ENCODE measurements at regions not wholly inside any gene's neighbourhood (a gene's known extent, or its start where the extent isn't known, plus 50 kb on each side); places are given as distances from the start of the nearest gene placed in this dataset.

GRCh38 chr12:3354586-3354985 lies 136.4 kb upstream of the PRMT8 start:
- no peak overlapping the region for H3K4me3 Mint-ChIP-seq (ENCODE audit: low read depth)
- H3K4me1 Mint-ChIP-seq (ENCODE audit: low read depth) = no peaks in the 10 kb centered on the region
- no peak for DNase-seq (ENCODE audit: low spot score, unreplicated experiment)
- H3K9me3 Mint-ChIP-seq (ENCODE audit: low read depth) = no peaks in the 10 kb centered on the region
- H3K27me3 Mint-ChIP-seq = peaks cover 24% of the 10 kb centered on the region
- TF ChIP-seq, protein P1, sequence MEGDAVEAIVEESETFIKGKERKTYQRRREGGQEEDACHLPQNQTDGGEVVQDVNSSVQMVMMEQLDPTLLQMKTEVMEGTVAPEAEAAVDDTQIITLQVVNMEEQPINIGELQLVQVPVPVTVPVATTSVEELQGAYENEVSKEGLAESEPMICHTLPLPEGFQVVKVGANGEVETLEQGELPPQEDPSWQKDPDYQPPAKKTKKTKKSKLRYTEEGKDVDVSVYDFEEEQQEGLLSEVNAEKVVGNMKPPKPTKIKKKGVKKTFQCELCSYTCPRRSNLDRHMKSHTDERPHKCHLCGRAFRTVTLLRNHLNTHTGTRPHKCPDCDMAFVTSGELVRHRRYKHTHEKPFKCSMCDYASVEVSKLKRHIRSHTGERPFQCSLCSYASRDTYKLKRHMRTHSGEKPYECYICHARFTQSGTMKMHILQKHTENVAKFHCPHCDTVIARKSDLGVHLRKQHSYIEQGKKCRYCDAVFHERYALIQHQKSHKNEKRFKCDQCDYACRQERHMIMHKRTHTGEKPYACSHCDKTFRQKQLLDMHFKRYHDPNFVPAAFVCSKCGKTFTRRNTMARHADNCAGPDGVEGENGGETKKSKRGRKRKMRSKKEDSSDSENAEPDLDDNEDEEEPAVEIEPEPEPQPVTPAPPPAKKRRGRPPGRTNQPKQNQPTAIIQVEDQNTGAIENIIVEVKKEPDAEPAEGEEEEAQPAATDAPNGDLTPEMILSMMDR (IDR thresholded peaks at IDR 0.05; ENCODE audit: unreplicated experiment) = no peak
- no peaks in the 10 kb centered on the region for H3K36me3 Mint-ChIP-seq (ENCODE audit: insufficient read depth)
- no peak overlapping the region for H3K27ac Mint-ChIP-seq

- Mint-ChIP-seq H3K36me3 (ENCODE audit: insufficient read depth) (no peaks in the 10 kb centered on the region), H3K4me3 (ENCODE audit: low read depth) (no peak overlapping the region), H3K4me1 (ENCODE audit: low read depth) (no peaks in the 10 kb centered on the region), H3K27ac (no peak overlapping the region), H3K9me3 (ENCODE audit: low read depth) (no peaks in the 10 kb centered on the region), H3K27me3 (peaks cover 22% of the 10 kb centered on the region)
- TF ChIP-seq, protein P1 (IDR thresholded peaks at IDR 0.05; ENCODE audit: unreplicated experiment) = no peak
- no peak for DNase-seq (ENCODE audit: low spot score, unreplicated experiment)
Observed at GRCh38 chr12:3355378-3355900, 135.6 kb upstream of the PRMT8 start.

- TF ChIP-seq, protein P1 (IDR thresholded peaks at IDR 0.05; ENCODE audit: unreplicated experiment) = no peak
- H3K27ac Mint-ChIP-seq = no peak overlapping the region
- no peak for DNase-seq (ENCODE audit: low spot score, unreplicated experiment)
- H3K27me3 Mint-ChIP-seq = peaks cover 33% of the 10 kb centered on the region
- H3K4me1 Mint-ChIP-seq (ENCODE audit: low read depth) = no peaks in the 10 kb centered on the region
- no peaks in the 10 kb centered on the region for H3K36me3 Mint-ChIP-seq (ENCODE audit: insufficient read depth)
- no peaks in the 10 kb centered on the region for H3K9me3 Mint-ChIP-seq (ENCODE audit: low read depth)
- H3K4me3 Mint-ChIP-seq (ENCODE audit: low read depth) = no peak overlapping the region
Observed at GRCh38 chr12:3357950-3358525, 133.0 kb upstream of the PRMT8 start.

DNA sequence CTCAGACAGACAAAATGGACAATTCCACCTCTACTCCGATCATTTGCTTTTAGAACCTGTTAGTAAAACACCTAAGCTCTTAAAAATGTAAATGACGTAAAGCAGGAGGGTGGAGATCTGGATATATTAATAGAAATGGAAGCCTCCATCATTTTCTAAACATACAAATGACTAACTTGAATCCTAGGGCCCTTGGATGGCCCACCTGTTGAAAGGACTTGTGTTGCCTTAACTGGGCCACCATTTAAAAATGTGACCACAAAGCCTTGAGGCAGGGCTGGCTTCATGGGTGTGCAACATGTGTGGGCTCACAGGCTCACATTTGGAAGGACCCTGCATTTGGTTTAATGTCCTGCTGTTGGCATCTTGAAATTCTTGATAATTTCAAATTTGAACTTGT lies 131.5 kb upstream of the PRMT8 start:
- no peaks in the 10 kb centered on the region for H3K36me3 Mint-ChIP-seq (ENCODE audit: insufficient read depth)
- no peaks in the 10 kb centered on the region for H3K9me3 Mint-ChIP-seq (ENCODE audit: low read depth)
- no peaks in the 10 kb centered on the region for H3K4me1 Mint-ChIP-seq (ENCODE audit: low read depth)
- no peak overlapping the region for H3K4me3 Mint-ChIP-seq (ENCODE audit: low read depth)
- TF ChIP-seq, protein P1 (IDR thresholded peaks at IDR 0.05; ENCODE audit: unreplicated experiment) = no peak
- peaks cover 45% of the 10 kb centered on the region for H3K27me3 Mint-ChIP-seq
- H3K27ac Mint-ChIP-seq = no peak overlapping the region
- DNase-seq (ENCODE audit: low spot score, unreplicated experiment) = no peak

DNA sequence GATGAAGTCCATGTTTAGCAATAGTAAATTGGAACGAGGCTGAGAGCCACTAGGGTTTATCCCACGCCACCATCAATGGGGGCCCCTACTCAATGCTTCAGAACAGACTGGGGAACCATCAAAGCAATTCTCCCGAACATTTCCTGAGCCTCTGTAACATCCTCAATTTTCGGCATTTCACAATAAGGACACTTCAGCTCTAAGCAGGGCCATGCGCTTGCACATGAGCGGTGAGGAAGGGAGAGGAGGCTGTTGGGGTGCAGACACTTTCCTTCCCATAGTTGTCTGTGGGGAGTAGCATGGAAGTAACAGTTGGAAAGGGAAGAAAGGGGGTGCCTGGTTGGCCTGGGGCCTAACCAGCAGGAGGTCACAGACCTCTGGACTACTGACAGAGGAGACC lies 129.9 kb upstream of the PRMT8 start:
- DNase-seq (ENCODE audit: low spot score, unreplicated experiment) = no peak
- H3K36me3 Mint-ChIP-seq (ENCODE audit: insufficient read depth) = no peaks in the 10 kb centered on the region
- no peak overlapping the region for H3K4me3 Mint-ChIP-seq (ENCODE audit: low read depth)
- no peaks in the 10 kb centered on the region for H3K9me3 Mint-ChIP-seq (ENCODE audit: low read depth)
- H3K27ac Mint-ChIP-seq = no peak overlapping the region
- peaks cover 48% of the 10 kb centered on the region for H3K27me3 Mint-ChIP-seq
- peaks cover 8% of the 10 kb centered on the region for H3K4me1 Mint-ChIP-seq (ENCODE audit: low read depth)
- TF ChIP-seq, protein P1 (IDR thresholded peaks at IDR 0.05; ENCODE audit: unreplicated experiment) = no peak

Data from progenitor cell of endocrine pancreas (in vitro differentiated cells).